ENCODE measurements at regions not wholly inside any gene's neighbourhood (a gene's known extent, or its start where the extent isn't known, plus 50 kb on each side); places are given as distances from the start of the nearest gene placed in this dataset.
A peak's percentile ranks its signal among the peaks of the same experiment; 100 is the strongest.

DNA sequence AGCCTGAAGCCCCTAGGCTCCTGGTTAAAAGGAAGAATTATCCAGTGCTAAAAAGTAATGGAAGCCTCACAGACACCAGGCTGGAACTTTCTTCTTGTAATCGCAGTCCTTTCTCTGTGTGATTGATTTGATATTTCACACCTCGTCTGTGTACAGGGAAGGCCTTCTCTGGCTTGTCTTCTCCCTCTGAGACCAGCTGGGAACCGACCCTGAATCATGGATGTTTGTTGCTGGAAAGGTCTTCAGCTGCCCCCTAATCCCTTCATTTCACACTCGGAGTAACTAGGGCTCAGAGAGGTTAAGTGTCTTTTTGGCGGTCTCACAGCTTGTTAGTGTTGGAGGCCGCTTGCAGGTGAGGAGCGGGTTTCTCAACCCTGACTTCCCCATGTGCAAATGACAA lies 500.2 kb upstream of the CDH4 start:
- no peaks in the 10 kb centered on the region for H3K9me3 ChIP-seq
- 68 to 74% (median 71%) methylated on average over 7 of the region's 7 CpGs for WGBS, 5 donors
- intact Hi-C loops (cut with DNase I; ENCODE audit: low total_unique reads) = no loop called here
- no peak overlapping the region for H3K27ac ChIP-seq
- no peaks in the 10 kb centered on the region for H3K4me1 ChIP-seq
- H3K36me3 ChIP-seq = no peaks in the 10 kb centered on the region
- no peak overlapping the region for H3K4me3 ChIP-seq
- DNase-seq = no peak
- H3K27me3 ChIP-seq = peaks cover 0 to 17% (median 0%) of the 10 kb centered on the region in 3 donors
- TF ChIP-seq POLR2A (IDR thresholded peaks at IDR 0.05) (no peak), EP300 (IDR thresholded peaks at IDR 0.05) (no peak), POLR2AphosphoS5 (IDR thresholded peaks at IDR 0.05) (no peak)
- TF ChIP-seq, protein P1, sequence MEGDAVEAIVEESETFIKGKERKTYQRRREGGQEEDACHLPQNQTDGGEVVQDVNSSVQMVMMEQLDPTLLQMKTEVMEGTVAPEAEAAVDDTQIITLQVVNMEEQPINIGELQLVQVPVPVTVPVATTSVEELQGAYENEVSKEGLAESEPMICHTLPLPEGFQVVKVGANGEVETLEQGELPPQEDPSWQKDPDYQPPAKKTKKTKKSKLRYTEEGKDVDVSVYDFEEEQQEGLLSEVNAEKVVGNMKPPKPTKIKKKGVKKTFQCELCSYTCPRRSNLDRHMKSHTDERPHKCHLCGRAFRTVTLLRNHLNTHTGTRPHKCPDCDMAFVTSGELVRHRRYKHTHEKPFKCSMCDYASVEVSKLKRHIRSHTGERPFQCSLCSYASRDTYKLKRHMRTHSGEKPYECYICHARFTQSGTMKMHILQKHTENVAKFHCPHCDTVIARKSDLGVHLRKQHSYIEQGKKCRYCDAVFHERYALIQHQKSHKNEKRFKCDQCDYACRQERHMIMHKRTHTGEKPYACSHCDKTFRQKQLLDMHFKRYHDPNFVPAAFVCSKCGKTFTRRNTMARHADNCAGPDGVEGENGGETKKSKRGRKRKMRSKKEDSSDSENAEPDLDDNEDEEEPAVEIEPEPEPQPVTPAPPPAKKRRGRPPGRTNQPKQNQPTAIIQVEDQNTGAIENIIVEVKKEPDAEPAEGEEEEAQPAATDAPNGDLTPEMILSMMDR (IDR thresholded peaks at IDR 0.05) = no peak

DNA sequence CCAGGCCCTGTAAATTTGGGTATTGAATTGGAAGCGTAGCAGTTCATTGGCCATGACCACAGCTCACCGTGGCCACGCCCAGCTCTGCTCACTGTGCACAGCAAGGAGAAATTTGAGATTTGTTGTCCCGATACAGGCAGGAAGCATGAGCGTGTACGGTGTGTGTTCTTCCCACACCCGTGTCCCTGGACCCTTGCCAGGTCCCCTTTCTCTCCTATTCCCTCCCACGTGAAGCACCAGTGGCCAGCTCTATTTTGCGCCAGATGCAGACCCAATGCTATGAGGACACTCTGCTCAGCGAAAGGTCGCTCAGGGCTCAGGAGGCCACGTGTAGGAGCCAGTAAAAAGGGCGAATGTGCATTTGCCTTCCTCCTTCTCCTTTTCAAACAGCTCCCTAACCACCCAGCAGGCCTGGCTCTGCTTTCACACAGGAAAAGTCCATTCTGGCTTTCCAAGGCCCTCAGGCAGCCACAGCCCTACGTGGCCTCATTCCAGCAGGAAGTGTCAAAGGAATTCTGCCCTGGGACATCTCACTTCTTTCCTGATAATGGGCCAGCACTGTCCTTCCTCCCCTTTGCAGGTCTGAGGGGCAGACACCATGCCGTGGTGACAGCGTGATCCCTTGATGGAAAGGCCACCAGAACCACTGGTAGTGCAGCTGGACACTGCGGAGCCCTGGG lies 499.2 kb upstream of the CDH4 start:
- Histone ChIP-seq H3K27me3 (peaks cover 0 to 17% (median 0%) of the 10 kb centered on the region in 3 donors), H3K4me3 (no peak overlapping the region), H3K9me3 (no peaks in the 10 kb centered on the region), H3K4me1 (no peaks in the 10 kb centered on the region), H3K36me3 (no peaks in the 10 kb centered on the region), H3K27ac (no peak overlapping the region)
- no peak for TF ChIP-seq EP300 (IDR thresholded peaks at IDR 0.05)
- TF ChIP-seq POLR2A (IDR thresholded peaks at IDR 0.05) = no peak
- TF ChIP-seq, protein P1 (IDR thresholded peaks at IDR 0.05) = no peak
- TF ChIP-seq POLR2AphosphoS5 (IDR thresholded peaks at IDR 0.05) = no peak
- 66 to 71% (median 68%) methylated on average over 15 to 17 of the region's 17 CpGs for WGBS, 5 donors
- intact Hi-C loops (cut with DNase I; ENCODE audit: low total_unique reads) = no loop called here
- no peak for DNase-seq

DNA sequence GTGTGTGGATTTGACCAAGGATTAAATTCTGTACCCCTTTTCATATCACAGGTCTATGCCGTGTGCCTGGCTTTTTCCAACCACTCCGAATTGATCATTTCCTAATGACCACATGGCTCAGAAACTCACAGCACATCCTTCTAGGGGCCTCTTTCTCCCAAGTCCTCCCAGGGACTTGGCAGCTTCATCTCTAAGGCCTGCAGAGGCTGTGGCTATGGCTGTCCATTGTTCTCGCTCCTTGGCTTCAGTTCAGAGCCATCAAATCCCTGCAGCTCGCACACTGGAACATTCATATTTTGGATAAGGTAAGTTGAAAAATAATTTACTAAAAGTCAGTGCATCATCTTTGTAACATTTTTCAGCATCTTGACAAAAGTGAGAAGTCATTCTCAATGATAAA lies 497.2 kb upstream of the CDH4 start:
- DNase-seq = peak in 1 of 2 donors; percentile 36
- H3K36me3 ChIP-seq = no peaks in the 10 kb centered on the region
- H3K4me1 ChIP-seq = no peaks in the 10 kb centered on the region
- no peaks in the 10 kb centered on the region for H3K9me3 ChIP-seq
- TF ChIP-seq POLR2AphosphoS5 (IDR thresholded peaks at IDR 0.05) (no peak), EP300 (IDR thresholded peaks at IDR 0.05) (no peak), POLR2A (IDR thresholded peaks at IDR 0.05) (no peak)
- TF ChIP-seq, protein P1 (IDR thresholded peaks at IDR 0.05) = no peak
- H3K4me3 ChIP-seq = no peak overlapping the region
- intact Hi-C loops (cut with DNase I; ENCODE audit: low total_unique reads) = no loop called here
- no peak overlapping the region for H3K27ac ChIP-seq
- 60 to 84% (median 76%) methylated on average over 4 of the region's 4 CpGs for WGBS, 5 donors
- peaks cover 0 to 17% (median 0%) of the 10 kb centered on the region in 3 donors for H3K27me3 ChIP-seq

DNA sequence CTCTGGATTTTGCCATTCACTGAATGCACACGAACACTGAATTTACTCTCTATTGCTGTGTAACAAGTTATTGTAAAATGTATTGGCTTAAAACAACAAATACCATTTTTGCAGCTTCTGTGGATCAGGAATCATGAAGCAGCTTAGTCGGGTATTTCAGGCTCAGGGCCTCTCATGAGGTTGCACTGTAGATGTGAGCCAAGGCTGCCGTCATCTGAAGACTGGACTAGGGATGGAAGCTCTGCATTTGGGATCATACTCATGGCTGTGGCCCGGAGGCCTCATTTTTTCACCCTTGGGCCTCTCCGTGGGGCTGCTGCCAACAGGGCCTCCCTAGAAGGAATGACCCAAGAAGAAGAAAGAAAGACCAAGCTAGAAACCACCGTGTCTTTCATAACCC lies 492.4 kb upstream of the CDH4 start:
- Histone ChIP-seq H3K36me3 (no peaks in the 10 kb centered on the region), H3K4me3 (no peak overlapping the region), H3K27ac (no peak overlapping the region), H3K27me3 (peaks cover 0 to 27% (median 0%) of the 10 kb centered on the region in 3 donors), H3K9me3 (no peaks in the 10 kb centered on the region), H3K4me1 (no peaks in the 10 kb centered on the region)
- TF ChIP-seq, protein P1 (IDR thresholded peaks at IDR 0.05) = no peak
- TF ChIP-seq EP300 (IDR thresholded peaks at IDR 0.05) (no peak), POLR2AphosphoS5 (IDR thresholded peaks at IDR 0.05) (no peak), POLR2A (IDR thresholded peaks at IDR 0.05) (no peak)
- intact Hi-C loops (cut with DNase I; ENCODE audit: low total_unique reads) = no loop called here
- WGBS, 5 donors = 69 to 83% (median 79%) methylated on average over 6 of the region's 6 CpGs
- no peak for DNase-seq

Data from stomach (tissue), 8 donors.